MM.1S (cell line): ENCODE measurements at regions not wholly inside any gene's neighbourhood (a gene's known extent, or its start where the extent isn't known, plus 50 kb on each side); places are given as distances from the start of the nearest gene placed in this dataset.

Source experiments
- EZH2 ChIP-seq: fragments of 300-600 bp; sonication (generic); optimal IDR thresholded peaks from 2 replicates; pipeline ENCODE3; 2017; ENCODE audit warnings: low read depth, mild to moderate bottlenecking, antibody characterized with exemption, low read length, mixed read lengths
- EZH2phosphoT487 ChIP-seq: fragments of 300-600 bp; sonication (generic); IDR thresholded peaks from 2 replicates; pipeline ENCODE4 v1.6.1; 2018; ENCODE audit warnings: antibody characterized with exemption, low read length
- TF ChIP-seq, protein P1 (sequence below): fragments of 300-600 bp; sonication (generic); IDR thresholded peaks from 2 replicates; pipeline ENCODE4 v1.5.1; 2016; ENCODE audit warnings: antibody characterized with exemption, low read length, mixed read lengths

GRCh38 chrX:69415698-69416097, 88.4 kb upstream of the NALF2 start:
- TF ChIP-seq, protein P1, sequence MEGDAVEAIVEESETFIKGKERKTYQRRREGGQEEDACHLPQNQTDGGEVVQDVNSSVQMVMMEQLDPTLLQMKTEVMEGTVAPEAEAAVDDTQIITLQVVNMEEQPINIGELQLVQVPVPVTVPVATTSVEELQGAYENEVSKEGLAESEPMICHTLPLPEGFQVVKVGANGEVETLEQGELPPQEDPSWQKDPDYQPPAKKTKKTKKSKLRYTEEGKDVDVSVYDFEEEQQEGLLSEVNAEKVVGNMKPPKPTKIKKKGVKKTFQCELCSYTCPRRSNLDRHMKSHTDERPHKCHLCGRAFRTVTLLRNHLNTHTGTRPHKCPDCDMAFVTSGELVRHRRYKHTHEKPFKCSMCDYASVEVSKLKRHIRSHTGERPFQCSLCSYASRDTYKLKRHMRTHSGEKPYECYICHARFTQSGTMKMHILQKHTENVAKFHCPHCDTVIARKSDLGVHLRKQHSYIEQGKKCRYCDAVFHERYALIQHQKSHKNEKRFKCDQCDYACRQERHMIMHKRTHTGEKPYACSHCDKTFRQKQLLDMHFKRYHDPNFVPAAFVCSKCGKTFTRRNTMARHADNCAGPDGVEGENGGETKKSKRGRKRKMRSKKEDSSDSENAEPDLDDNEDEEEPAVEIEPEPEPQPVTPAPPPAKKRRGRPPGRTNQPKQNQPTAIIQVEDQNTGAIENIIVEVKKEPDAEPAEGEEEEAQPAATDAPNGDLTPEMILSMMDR, result no peak
- TF ChIP-seq EZH2phosphoT487 (no peak), EZH2 (no peak)
